ENCODE measurements at regions not wholly inside any gene's neighbourhood (a gene's known extent, or its start where the extent isn't known, plus 50 kb on each side); places are given as distances from the start of the nearest gene placed in this dataset.

- TF ChIP-seq, protein P1, sequence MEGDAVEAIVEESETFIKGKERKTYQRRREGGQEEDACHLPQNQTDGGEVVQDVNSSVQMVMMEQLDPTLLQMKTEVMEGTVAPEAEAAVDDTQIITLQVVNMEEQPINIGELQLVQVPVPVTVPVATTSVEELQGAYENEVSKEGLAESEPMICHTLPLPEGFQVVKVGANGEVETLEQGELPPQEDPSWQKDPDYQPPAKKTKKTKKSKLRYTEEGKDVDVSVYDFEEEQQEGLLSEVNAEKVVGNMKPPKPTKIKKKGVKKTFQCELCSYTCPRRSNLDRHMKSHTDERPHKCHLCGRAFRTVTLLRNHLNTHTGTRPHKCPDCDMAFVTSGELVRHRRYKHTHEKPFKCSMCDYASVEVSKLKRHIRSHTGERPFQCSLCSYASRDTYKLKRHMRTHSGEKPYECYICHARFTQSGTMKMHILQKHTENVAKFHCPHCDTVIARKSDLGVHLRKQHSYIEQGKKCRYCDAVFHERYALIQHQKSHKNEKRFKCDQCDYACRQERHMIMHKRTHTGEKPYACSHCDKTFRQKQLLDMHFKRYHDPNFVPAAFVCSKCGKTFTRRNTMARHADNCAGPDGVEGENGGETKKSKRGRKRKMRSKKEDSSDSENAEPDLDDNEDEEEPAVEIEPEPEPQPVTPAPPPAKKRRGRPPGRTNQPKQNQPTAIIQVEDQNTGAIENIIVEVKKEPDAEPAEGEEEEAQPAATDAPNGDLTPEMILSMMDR (conservative IDR thresholded peaks at IDR 0.05; ENCODE audit: low read length) = no peak
- TF ChIP-seq EZH2phosphoT487 (IDR thresholded peaks at IDR 0.05; ENCODE audit: borderline replicate concordance, low read depth, low read length) = no peak
These were observed 1076.1 kb upstream of the TMEFF2 start for GRCh38 chr2:193270816-193271215.
